ENCODE measurements at regions not wholly inside any gene's neighbourhood (a gene's known extent, or its start where the extent isn't known, plus 50 kb on each side); places are given as distances from the start of the nearest gene placed in this dataset.

GRCh38 chr6:100261486-100261885 is 203.2 kb downstream of the SIM1 start:
- Mint-ChIP-seq H3K27ac (ENCODE audit: low read depth) (no peak overlapping the region), H3K36me3 (ENCODE audit: insufficient read depth) (no peaks in the 10 kb centered on the region), H3K4me1 (peaks cover 6% of the 10 kb centered on the region), H3K4me3 (no peak overlapping the region), H3K27me3 (no peaks in the 10 kb centered on the region), H3K9me3 (no peaks in the 10 kb centered on the region)
- DNase-seq (ENCODE audit: low spot score in 2 of 2) (no peak), ATAC-seq (replicated peaks; ENCODE audit: extremely low read depth, poor library complexity, severe bottlenecking) (no peak)

DNA sequence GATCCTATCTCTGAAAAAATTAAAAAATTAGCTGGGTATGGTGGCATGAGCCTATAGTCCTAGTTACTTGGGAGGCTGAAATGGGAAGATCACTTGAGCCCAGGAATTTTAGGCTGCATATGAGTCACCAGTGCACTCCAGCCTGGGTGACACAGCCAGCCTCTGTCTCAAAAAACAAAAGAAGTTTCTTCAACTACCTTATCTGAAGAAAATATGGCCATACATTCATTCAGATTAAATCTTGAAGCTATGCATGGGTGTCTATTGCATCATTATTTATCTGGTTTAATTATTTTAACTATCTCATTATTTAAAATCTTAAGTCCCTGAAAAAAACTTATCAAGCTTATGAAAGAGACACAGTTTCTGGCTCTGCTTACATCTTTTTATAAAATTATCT is 204.1 kb downstream of the SIM1 start:
- Mint-ChIP-seq H3K9me3 (no peaks in the 10 kb centered on the region), H3K4me1 (peaks cover 6% of the 10 kb centered on the region), H3K27ac (ENCODE audit: low read depth) (no peak overlapping the region), H3K27me3 (no peaks in the 10 kb centered on the region), H3K36me3 (ENCODE audit: insufficient read depth) (no peaks in the 10 kb centered on the region), H3K4me3 (no peak overlapping the region)
- DNase-seq (ENCODE audit: low spot score in 2 of 2), result no peak
- no peak for ATAC-seq (replicated peaks; ENCODE audit: extremely low read depth, poor library complexity, severe bottlenecking)

DNA sequence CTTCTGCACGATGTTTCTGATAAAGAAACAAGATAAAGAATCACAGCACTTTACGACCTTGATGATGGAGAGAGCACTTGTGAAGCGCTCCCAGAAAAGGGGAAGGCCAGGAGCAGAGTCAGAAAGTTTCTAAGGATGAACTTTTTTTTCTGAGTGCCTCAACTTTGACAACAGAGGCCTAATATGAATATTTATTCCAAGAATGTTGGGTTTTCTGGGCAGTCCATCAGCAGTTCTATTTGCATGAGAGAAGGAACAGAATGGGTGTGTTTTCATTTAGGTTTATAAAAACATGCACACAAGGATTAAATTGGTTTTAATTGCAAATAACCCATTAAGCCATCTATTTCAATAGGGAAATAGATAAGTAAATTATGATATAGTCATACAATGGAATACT is 204.9 kb downstream of the SIM1 start:
- H3K4me3 Mint-ChIP-seq, result no peak overlapping the region
- H3K27me3 Mint-ChIP-seq, result no peaks in the 10 kb centered on the region
- H3K4me1 Mint-ChIP-seq, result peaks cover 6% of the 10 kb centered on the region
- no peak for DNase-seq (ENCODE audit: low spot score in 2 of 2)
- no peak for ATAC-seq (replicated peaks; ENCODE audit: extremely low read depth, poor library complexity, severe bottlenecking)
- no peaks in the 10 kb centered on the region for H3K36me3 Mint-ChIP-seq (ENCODE audit: insufficient read depth)
- H3K9me3 Mint-ChIP-seq, result no peaks in the 10 kb centered on the region
- H3K27ac Mint-ChIP-seq (ENCODE audit: low read depth), result no peak overlapping the region

GRCh38 chr6:100258752-100259151 is 206.0 kb downstream of the SIM1 start:
- Mint-ChIP-seq H3K4me3 (peak overlapping the region; percentile 61), H3K36me3 (ENCODE audit: insufficient read depth) (no peaks in the 10 kb centered on the region), H3K27me3 (no peaks in the 10 kb centered on the region), H3K27ac (ENCODE audit: low read depth) (peak overlapping the region; percentile 6), H3K4me1 (peaks cover 6% of the 10 kb centered on the region), H3K9me3 (no peaks in the 10 kb centered on the region)
- no peak for DNase-seq (ENCODE audit: low spot score in 2 of 2)
- ATAC-seq (replicated peaks; ENCODE audit: extremely low read depth, poor library complexity, severe bottlenecking), result no peak

- H3K27me3 Mint-ChIP-seq, result no peaks in the 10 kb centered on the region
- peak overlapping the region; percentile 6 for H3K27ac Mint-ChIP-seq (ENCODE audit: low read depth)
- no peaks in the 10 kb centered on the region for H3K36me3 Mint-ChIP-seq (ENCODE audit: insufficient read depth)
- H3K9me3 Mint-ChIP-seq, result no peaks in the 10 kb centered on the region
- H3K4me3 Mint-ChIP-seq, result peak overlapping the region; percentile 61
- peaks cover 6% of the 10 kb centered on the region for H3K4me1 Mint-ChIP-seq
- ATAC-seq (replicated peaks; ENCODE audit: extremely low read depth, poor library complexity, severe bottlenecking), result peak; percentile 74
- DNase-seq (ENCODE audit: low spot score in 2 of 2), result no peak
Observed at GRCh38 chr6:100257793-100258395, 206.8 kb downstream of the SIM1 start.

- ATAC-seq (replicated peaks; ENCODE audit: extremely low read depth, poor library complexity, severe bottlenecking), result no peak
- no peak for DNase-seq (ENCODE audit: low spot score in 2 of 2)
- Mint-ChIP-seq H3K4me1 (peaks cover 6% of the 10 kb centered on the region), H3K4me3 (no peak overlapping the region), H3K27me3 (no peaks in the 10 kb centered on the region), H3K27ac (ENCODE audit: low read depth) (no peak overlapping the region), H3K9me3 (no peaks in the 10 kb centered on the region), H3K36me3 (ENCODE audit: insufficient read depth) (no peaks in the 10 kb centered on the region)
Observed at GRCh38 chr6:100255701-100256100, 209.0 kb downstream of the SIM1 start.

DNA sequence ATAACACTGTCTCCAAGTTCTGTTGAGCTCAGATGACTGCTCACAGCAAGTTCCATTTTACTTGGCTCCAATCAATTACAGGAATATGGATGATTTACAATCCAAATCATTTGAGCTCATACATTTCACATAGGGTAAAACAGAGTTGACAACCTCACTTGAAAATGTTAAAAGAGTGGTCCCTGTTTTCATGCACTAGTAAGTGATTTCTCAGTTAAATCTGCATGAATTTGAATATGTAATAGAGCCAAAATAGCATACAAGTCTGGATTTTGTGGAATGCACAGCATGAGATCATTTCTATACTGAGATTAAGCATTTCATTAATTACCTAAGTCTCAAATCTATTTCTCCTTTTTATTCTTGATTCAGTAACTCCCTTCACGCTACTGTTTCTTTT is 217.6 kb downstream of the SIM1 start:
- Mint-ChIP-seq H3K4me1 (no peaks in the 10 kb centered on the region), H3K36me3 (ENCODE audit: insufficient read depth) (no peaks in the 10 kb centered on the region), H3K27me3 (no peaks in the 10 kb centered on the region), H3K4me3 (no peak overlapping the region), H3K27ac (ENCODE audit: low read depth) (no peak overlapping the region), H3K9me3 (no peaks in the 10 kb centered on the region)
- ATAC-seq (replicated peaks; ENCODE audit: extremely low read depth, poor library complexity, severe bottlenecking), result no peak
- no peak for DNase-seq (ENCODE audit: low spot score in 2 of 2)

GRCh38 chr6:100246206-100246605 is 218.5 kb downstream of the SIM1 start:
- H3K4me1 Mint-ChIP-seq, result no peaks in the 10 kb centered on the region
- no peaks in the 10 kb centered on the region for H3K27me3 Mint-ChIP-seq
- no peaks in the 10 kb centered on the region for H3K36me3 Mint-ChIP-seq (ENCODE audit: insufficient read depth)
- no peak overlapping the region for H3K27ac Mint-ChIP-seq (ENCODE audit: low read depth)
- H3K9me3 Mint-ChIP-seq, result no peaks in the 10 kb centered on the region
- DNase-seq (ENCODE audit: low spot score in 2 of 2), result no peak
- no peak for ATAC-seq (replicated peaks; ENCODE audit: extremely low read depth, poor library complexity, severe bottlenecking)
- H3K4me3 Mint-ChIP-seq, result no peak overlapping the region

- Mint-ChIP-seq H3K27ac (ENCODE audit: low read depth) (no peak overlapping the region), H3K4me1 (no peaks in the 10 kb centered on the region), H3K4me3 (no peak overlapping the region), H3K36me3 (ENCODE audit: insufficient read depth) (no peaks in the 10 kb centered on the region), H3K9me3 (no peaks in the 10 kb centered on the region), H3K27me3 (peaks cover 15% of the 10 kb centered on the region)
- no peak for ATAC-seq (replicated peaks; ENCODE audit: extremely low read depth, poor library complexity, severe bottlenecking)
- DNase-seq (ENCODE audit: low spot score in 2 of 2), result no peak
Observed at GRCh38 chr6:100240798-100241197, 223.9 kb downstream of the SIM1 start.

DNA sequence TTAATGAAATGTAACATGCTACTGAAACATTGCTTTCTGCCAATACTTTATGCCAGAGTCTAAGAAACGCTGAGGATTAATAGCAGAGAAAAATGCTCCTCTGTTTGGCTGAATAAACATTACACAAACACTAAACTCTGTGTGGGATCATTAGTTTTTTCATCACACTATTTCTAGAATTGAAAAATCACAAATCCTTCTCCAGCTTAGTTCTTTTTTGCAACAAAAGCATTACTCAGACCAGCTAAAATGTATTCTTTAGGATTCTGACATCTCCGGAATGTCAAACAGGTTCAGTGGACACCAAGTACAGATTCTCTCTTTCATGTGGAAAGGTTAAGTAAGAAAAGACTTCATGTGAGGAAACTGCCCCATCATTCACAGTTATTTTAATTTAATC is 226.9 kb downstream of the SIM1 start:
- Mint-ChIP-seq H3K4me3 (no peak overlapping the region), H3K27ac (ENCODE audit: low read depth) (no peak overlapping the region), H3K9me3 (no peaks in the 10 kb centered on the region), H3K36me3 (ENCODE audit: insufficient read depth) (no peaks in the 10 kb centered on the region), H3K4me1 (no peaks in the 10 kb centered on the region), H3K27me3 (peaks cover 15% of the 10 kb centered on the region)
- no peak for DNase-seq (ENCODE audit: low spot score in 2 of 2)
- ATAC-seq (replicated peaks; ENCODE audit: extremely low read depth, poor library complexity, severe bottlenecking), result no peak

GRCh38 chr6:100236389-100236788 is 228.3 kb downstream of the SIM1 start:
- Mint-ChIP-seq H3K9me3 (no peaks in the 10 kb centered on the region), H3K4me1 (no peaks in the 10 kb centered on the region), H3K36me3 (ENCODE audit: insufficient read depth) (no peaks in the 10 kb centered on the region), H3K27ac (ENCODE audit: low read depth) (no peak overlapping the region), H3K27me3 (peaks cover 15% of the 10 kb centered on the region), H3K4me3 (no peak overlapping the region)
- no peak for ATAC-seq (replicated peaks; ENCODE audit: extremely low read depth, poor library complexity, severe bottlenecking)
- no peak for DNase-seq (ENCODE audit: low spot score in 2 of 2)

DNA sequence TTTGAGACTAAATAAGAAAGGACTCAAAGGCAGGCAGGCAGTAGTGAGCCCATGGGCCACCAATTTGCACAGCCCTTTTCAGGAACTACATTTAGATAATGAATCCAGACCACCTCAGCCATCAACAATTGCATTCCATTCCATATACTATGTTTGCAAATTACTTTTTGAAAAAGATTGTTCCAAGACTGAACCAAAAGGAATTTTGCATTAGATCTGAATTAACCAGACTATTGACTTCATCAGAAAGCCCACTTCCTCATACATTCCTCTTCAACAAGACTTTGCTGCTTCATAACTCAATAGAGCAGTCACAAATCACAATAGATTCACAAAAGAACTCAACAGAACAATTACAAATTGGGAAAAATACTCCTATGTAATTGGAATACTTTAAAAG is 229.1 kb downstream of the SIM1 start:
- ATAC-seq (replicated peaks; ENCODE audit: extremely low read depth, poor library complexity, severe bottlenecking) (no peak), DNase-seq (ENCODE audit: low spot score in 2 of 2) (no peak)
- Mint-ChIP-seq H3K27me3 (peaks cover 15% of the 10 kb centered on the region), H3K36me3 (ENCODE audit: insufficient read depth) (no peaks in the 10 kb centered on the region), H3K4me3 (no peak overlapping the region), H3K27ac (ENCODE audit: low read depth) (no peak overlapping the region), H3K4me1 (no peaks in the 10 kb centered on the region), H3K9me3 (no peaks in the 10 kb centered on the region)

- H3K27ac Mint-ChIP-seq (ENCODE audit: low read depth), result no peak overlapping the region
- H3K4me3 Mint-ChIP-seq, result no peak overlapping the region
- DNase-seq (ENCODE audit: low spot score in 2 of 2), result no peak
- peaks cover 9% of the 10 kb centered on the region for H3K27me3 Mint-ChIP-seq
- H3K4me1 Mint-ChIP-seq, result no peaks in the 10 kb centered on the region
- H3K9me3 Mint-ChIP-seq, result no peaks in the 10 kb centered on the region
- ATAC-seq (replicated peaks; ENCODE audit: extremely low read depth, poor library complexity, severe bottlenecking), result no peak
- H3K36me3 Mint-ChIP-seq (ENCODE audit: insufficient read depth), result no peaks in the 10 kb centered on the region
Observed at GRCh38 chr6:100234625-100235024, 230.1 kb downstream of the SIM1 start.

All from central memory CD8-positive, alpha-beta T cell (primary cell).